Kasumi-1 (cell line): ENCODE measurements at regions not wholly inside any gene's neighbourhood (a gene's known extent, or its start where the extent isn't known, plus 50 kb on each side); places are given as distances from the start of the nearest gene placed in this dataset.

Source experiments
- DNase-seq, 2 experiments: peaks; one replicate each; lab custom pipeline; 2025; lab: John Stamatoyannopoulos, UW

DNA sequence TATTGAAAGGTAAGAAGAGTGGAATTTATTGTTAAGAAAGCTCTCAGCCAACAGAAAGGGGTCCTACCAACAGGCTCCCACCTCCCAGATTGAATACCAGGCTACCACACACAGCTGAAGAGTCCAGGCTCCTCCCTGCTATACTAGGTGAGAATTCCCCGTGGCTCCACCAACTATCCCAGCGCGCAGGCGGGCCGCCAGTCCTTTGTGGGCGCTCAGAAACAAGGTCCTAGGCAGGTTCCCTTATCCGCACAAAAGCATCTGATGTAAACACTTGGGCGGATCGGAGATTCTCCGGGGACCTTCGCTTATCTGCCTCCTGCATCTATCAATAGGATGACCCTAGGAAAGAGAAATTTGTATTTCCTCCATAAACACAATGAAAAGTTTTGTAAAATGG lies 423.9 kb upstream of the ADGRL4 start:
- DNase-seq, result no peak

DNA sequence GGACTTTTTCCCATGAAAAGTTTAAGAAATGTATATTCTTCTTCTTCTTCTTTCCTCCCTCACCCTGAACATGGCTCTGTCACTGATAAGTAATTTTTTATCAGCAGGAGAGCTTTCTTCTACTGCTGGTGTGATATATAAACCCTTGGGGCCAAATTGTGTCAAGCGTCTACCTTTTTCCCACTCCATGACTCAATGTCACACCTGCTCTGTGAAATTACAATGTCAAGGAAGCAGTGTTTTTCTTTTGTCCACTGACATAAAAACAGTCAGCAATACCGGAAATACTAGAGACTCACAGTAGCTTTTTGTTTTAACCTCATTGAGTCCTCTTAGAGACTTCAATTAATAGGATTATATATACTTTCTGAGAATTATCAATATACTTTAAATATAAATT lies 416.2 kb upstream of the ADGRL4 start:
- no peak for DNase-seq

DNA sequence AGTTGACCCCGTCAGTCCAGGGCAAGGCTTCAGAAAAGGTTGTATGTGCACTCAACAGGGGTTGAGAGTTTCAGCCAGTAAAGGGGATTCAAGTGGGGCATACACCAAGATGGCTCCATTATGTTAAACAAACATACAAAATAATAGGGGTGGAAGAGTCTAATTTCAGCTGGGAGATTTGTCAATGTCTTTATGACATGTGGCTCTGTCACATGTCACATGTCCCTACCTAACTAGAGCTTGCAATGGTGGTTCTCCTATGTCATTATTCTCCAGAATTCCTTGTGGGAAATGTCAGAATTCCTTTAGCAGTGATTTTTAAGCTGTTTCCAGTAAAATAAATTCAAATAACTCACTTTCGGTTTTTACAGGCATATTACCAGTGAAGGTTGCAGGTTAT lies 392.0 kb upstream of the ADGRL4 start:
- no peak for DNase-seq

DNA sequence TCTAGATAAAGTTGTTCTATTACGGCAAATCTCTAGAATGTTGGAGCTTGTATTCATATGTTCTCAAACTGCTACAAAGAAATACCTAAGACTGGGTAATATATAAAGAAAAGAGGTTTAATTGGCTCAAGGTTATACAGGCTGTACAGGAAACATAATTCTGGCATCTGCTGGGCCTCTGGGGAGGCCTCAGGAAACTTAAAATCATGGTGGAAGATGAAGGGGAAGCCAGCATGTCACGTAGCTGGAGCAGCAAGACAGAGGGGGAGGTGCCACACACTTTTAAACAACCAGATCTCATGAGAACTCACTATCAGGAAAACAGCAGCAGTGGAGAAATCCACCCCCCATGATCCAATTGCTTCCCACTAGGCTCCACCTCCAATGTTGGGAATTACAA lies 390.4 kb upstream of the ADGRL4 start:
- no peak for DNase-seq

DNA sequence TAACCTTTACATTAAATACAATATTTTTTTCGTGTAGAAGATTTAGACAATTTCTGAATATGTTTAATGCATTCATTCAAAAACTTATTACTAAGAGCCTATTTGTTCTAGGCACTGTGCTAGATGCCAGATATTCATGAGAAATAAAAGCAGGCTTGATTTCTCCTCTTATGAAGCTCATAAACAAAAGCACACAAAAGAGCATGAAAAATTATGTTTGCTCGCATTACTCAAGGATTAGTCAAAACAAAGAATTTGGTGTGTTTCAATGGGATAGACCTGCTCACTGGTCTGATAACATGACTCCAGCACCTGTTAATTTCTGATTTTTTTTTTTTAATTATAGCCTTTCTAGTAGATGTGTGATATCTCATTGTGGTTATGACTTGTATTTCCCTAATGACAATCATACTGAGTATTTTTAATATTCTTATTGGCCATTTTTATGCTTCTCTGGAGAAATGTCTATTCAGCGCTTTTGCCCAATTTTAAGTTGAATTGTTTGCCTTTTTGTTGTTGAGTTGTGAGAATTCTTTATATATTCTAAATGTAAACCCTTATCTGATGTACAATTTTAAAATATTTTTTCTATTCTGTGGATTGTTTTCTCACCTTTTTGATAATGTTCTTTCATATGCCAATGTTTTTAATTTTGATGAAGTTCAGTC lies 382.3 kb upstream of the ADGRL4 start:
- DNase-seq, result no peak

DNA sequence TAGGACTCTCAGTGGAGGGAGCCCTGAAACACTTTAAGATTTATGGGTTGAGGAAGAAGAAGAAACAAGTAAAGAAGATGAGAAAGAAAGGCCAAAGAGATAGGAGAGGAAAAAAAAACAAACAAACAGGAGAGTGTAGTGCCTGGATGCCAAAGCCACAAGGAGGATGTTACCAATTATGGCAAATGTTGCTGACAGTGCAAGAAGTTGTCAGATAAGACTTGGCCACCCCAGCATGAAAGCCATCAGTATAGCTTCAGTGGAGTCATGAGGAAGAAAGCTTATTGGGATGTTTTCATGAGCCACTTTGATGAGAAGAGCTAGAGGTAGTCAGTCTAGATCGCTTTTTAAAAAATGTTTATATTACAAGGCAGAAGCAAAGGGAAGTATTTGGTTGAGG lies 380.2 kb upstream of the ADGRL4 start:
- no peak for DNase-seq

DNA sequence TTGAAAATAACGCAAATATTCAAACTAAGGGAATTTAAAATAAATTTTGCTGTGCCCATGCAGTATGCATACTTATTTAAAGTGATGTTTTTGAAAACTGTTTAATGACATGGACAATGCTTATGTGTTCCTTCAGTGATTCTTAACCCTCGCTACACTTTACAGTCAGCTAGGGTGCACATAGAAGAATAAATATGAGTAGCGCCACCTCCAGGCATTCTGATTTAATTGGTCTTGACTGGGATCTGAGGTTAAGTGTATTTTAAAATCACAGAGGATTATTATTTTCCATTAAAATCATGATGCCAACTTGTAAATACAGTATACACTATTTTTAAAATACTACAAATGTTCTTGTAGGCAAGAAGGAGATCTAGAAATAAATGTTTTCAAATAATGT lies 373.5 kb upstream of the ADGRL4 start:
- no peak for DNase-seq

DNA sequence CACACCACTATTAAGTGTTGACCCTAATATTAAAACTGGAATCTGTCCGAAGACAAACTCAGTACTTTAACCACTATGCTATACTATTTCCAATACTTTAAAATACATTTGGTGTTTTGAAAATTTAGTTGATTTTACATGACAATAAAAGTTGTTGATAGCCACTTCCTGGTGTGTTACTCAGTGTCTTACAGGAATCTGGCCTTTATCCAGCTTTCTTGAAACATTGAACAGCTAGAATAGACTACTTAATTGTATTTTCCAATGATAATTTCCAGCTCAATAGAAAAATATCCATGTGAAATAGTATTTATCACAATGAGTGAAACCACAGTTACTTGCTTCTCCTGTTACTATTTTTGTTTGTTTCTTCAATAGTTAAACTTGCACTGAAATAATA lies 369.6 kb upstream of the ADGRL4 start:
- no peak for DNase-seq

DNA sequence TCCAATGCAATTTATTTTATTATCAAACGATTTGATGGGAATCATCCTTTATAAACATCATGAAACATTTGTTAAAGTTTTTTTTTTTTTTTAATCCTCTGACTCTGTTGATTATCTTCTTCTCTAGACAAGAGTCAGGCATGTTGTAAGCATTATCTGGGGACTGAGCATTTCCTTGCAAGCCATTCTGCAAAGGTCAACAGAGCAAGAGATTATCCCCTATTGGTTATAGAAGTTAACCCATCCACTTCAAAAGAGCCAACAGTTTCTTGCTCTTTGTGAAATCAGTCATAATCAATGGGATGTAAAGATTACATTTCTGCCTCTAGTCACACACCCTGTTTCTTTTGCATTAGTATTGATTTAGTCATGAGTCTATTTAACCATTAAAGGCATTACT lies 368.8 kb upstream of the ADGRL4 start:
- no peak for DNase-seq

DNA sequence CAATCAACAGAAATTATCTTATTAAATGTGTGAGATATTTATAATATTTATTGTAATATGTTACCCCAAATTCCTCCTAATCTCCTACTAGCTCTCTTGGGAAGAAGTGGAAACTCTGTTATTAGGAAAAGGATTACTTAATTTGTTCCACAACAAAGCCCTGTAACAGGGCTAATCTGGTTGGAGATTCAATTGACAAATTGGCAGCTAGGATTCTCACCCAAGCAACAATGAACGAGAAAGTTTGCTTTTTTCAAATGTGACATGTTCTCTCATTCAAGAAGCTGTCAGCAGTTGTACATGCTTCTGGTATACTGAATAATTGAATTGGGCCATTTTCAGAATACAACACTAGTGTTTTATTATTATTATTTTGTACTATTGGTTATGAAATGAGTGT lies 367.9 kb upstream of the ADGRL4 start:
- no peak for DNase-seq

DNA sequence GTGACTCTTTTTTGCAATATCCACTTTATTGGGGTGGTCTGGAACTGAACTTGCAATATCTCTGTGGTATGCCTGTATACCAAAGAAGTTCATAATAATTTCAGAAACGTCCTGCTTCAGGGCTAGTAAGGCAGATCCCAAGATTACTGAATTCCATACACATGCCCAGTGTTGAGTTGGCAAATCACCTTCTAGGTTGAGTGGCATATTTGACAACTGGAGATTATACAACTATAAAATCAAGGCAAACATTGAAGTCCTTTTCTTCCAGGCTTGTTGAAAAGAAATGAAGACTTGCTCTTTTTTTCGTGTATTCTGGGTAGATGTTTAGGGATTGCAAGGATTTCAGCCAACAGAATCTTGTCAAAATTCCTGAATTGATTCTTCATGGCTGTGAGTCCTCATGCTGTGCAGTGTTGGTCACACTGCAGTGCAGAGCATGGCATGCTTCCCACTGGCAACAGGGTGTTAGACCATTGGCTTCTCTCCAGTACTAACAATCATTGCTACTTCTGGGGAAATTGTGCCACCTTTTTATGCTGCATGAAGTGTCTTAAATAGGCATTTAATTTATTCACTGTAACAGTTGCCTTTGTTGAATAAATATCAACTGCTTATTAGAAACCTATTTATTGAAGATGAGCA lies 367.1 kb upstream of the ADGRL4 start:
- DNase-seq, result no peak

DNA sequence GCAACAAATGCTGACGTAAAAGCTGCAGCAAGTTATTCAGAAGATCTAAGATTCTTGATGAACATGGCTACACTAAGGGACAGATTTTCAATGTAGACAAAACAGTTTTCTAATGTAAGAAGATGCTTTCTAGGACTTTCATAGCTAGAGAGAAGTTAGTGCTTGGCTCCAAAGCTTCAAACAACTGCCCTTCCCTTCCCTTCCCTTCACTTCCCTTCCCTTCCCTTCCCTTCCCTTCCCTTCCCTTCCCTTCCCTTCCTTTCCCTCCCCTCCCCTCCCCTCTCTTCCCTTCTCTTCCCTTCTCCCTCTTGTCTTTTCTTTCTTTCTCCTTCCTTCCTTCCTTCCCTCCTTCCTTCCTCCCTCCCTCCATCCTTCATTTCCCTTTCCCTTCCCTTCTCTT lies 365.3 kb upstream of the ADGRL4 start:
- DNase-seq, result no peak

DNA sequence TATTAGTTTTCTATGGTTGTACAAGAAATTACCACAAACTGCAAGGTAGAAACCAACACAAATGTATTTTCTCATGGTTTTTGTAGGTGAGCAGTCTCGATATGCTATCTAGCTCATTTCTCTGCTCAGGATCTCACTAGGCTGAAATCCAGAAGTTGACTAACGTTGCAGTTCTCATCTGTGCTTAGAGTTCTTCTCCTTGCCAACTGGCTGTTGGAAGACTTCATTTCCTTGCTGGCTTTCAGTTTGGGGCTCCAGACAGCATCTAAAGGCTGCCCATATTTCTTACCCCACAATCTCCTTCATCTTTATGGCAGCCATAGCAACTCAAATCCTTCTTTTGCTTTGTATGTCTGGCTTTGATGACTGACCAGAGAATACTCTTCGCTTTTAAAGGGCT lies 362.6 kb upstream of the ADGRL4 start:
- no peak for DNase-seq

DNA sequence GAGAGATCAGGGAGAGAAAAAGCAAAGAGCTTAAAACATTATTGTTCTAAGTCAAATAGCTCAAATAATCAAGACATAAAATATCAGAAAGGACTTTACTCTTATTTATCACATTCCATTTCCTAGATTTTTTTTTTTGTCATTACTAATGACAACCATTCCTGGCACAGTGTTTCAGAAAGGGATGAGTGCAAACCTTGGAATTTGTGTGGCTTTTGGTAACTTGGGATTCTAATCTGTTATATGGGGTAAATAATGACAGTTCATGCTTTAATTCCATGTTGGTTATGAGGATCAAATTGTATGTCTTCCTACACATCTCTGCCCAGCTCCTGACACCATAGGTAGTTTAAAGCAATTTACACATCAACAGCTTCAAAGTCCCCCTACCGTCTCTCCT lies 358.4 kb upstream of the ADGRL4 start:
- DNase-seq, result no peak

DNA sequence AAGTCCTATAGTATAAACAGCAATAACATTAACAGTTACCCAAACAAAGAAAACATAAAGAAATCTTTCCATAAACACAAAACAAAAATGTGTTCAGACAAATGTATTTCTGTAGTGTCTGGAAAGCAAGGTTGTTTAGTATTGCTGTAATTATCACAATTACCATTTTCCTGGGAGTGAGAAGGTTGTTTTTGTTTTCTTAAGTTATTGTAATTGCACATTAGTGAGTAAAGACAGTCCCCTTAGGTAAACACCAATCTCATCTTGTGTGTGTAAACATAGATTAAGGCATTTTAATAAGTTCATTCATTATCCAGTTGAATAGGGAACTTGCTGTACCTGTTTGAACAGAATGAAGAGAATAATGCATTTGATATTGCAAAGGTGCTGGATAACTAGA lies 356.9 kb upstream of the ADGRL4 start:
- DNase-seq, result no peak

DNA sequence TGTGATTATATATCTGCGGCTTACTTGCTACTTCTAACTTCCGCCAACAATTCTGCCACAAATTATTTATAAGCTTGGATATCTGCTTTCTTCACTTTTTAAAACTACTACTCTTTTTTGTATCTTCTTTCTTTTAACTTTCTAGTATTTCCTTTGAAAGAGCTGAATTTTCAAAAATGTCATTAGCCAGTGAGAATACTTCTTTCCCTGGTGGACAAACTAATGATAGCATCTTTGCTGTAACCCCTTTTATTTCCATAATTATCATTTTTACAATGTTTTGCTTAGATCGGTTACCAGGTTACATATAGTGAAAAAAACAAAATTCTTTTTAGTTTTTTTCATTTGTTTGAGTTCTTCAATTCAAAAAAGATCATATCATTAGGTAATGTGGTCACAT lies 355.9 kb upstream of the ADGRL4 start:
- no peak for DNase-seq

DNA sequence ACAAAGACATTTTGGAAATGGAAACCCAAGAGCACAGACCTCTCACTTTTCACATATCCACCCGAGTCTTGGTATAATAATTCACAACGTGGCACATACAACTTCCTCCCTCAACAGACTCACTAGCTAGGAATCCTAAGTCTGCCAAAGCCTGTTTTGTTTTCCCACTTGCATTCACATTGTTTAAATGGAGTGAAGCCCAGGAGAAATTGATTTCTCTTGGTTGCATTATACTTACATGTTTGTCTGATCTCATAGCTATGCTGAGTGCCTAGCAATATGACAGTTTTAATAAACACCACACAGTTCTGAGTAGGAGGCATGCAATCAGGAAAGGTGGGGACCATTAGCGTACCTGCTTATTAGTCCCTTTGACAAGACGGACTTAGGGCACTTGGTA lies 348.6 kb upstream of the ADGRL4 start:
- DNase-seq, result no peak

DNA sequence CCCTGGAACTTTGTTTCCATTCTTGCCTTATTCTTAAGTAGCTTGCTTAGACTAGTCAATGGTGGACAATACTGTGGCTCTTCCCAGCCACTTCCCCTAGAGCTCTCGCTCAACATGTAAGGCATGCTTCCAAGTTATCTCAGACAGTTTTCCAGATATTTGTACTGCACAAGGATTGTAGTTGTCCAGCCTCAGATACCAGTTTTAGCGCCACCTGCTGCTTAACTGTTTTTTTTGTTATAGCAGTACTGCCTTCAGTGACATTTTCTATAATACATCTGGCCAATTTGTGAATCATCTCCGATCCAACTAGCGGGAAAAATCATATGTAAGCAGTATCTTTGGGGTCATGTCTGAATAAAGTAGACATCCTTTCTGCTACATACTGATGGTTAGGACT lies 346.7 kb upstream of the ADGRL4 start:
- peak; percentile 5 to 31 for DNase-seq

DNA sequence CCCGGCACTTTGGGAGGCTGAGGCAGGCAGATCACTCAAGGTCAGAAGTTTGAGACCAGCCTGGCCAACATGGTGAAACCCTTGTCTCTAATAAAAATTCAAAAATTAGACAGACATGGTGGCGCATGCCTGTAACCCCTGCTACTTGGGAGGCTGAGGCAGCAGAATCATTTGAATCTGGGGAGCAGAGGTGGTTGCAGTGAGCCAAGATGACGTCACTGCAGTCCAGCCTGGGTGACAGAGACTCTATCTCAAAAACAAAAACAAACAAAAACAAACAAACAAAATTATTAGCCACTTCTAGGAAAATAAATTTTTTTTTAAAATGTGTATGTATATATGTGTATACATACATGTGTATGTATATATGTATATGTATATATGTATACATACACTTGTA lies 320.3 kb upstream of the ADGRL4 start:
- DNase-seq, result no peak

DNA sequence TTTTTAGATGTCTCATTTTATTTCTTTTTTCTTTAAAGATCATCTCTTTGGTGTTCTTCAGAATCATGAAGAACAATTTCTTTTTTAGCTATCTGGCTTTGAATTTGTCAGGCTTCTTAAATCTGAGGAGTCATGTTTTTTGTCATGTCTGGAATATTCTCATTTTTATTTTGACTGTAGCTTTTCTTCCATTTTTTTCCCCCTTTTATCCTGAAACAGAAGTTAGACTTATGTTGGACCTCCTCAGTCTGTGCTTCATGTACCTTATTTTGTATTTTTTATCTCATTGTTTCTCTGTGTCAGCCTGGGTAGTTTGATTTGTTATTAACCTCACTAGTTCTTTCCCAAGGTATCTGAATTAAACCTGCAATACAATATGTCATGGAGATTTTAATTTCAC lies 319.2 kb upstream of the ADGRL4 start:
- no peak for DNase-seq

DNA sequence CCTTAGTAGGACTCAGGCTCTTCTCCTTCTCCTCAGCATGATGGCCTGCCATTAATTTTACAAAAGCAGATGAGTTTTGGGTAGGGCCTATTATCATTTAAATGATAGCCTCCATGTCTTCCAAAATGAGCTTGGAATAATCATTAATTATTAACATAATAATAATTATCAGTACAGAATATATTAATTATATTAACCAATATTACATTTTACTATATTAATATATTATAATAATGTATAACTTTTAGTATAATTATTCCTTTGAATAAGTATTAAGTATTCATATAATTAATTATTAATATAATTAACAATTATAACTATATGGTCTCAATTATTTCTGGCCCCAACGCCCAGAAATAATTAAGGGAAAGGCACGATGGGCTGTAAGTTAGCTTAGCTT lies 318.6 kb upstream of the ADGRL4 start:
- DNase-seq, result no peak

DNA sequence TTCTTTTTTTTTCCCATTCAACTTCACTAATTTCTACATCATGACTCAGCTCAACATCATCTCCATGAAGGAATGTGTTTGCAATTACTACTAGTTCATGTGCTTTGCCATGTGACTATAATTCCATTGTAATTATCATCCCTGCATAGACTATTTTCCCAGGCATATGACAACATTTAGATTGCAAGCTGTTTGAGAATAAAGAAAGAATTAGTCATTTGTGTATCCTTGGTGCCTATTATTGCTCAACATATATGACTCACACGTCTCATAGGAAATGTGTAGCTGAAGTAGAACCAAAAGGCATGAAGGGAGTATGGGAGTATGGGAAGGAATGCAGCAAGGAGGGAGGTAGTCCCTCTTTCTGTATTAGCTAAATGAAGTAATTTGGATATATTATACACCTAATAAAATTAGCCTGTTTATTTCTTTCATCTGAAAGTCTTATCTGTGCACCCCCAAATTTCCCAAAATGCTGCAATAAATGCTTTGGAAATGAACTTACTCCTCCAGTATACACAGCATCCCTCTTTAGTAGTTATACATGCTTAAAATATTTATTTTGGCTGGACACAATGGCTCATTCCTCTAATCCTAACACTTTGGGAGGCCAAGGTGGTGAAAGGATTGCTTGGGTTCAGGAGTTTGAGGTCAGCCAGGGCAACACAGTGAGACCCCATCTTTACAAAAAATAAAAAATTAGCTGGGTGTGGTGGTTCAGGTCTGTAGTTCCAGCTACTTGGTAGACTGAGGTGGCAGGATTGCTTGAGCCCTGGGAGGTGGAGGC lies 316.9 kb upstream of the ADGRL4 start:
- DNase-seq, result peak; percentile 31 to 33

DNA sequence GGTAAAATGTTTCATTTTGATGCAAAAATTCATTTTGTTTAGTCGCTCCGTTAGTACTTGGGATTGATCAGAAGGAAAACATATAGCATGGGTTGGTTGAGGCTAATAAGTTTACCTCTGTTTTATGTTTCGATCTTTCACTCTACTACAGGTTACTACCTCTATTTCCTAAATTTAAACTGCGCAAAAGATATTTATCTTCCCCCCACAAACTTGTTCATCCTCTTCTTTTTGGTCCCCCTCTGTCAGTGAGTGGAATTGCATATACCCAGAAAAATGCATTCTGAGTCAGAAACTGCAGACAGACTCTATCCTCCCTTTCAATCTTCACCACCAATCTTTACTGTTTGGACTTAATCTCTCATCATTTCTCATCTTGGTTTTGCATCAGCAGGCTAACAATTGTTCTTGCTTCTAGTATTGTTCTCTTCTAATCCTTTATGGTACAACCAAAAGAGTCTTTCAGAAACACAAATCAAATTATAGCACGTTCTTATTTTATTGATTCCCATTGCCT lies 316.0 kb upstream of the ADGRL4 start:
- DNase-seq, result no peak
